ENCODE measurements at regions not wholly inside any gene's neighbourhood (a gene's known extent, or its start where the extent isn't known, plus 50 kb on each side); places are given as distances from the start of the nearest gene placed in this dataset.

DNA sequence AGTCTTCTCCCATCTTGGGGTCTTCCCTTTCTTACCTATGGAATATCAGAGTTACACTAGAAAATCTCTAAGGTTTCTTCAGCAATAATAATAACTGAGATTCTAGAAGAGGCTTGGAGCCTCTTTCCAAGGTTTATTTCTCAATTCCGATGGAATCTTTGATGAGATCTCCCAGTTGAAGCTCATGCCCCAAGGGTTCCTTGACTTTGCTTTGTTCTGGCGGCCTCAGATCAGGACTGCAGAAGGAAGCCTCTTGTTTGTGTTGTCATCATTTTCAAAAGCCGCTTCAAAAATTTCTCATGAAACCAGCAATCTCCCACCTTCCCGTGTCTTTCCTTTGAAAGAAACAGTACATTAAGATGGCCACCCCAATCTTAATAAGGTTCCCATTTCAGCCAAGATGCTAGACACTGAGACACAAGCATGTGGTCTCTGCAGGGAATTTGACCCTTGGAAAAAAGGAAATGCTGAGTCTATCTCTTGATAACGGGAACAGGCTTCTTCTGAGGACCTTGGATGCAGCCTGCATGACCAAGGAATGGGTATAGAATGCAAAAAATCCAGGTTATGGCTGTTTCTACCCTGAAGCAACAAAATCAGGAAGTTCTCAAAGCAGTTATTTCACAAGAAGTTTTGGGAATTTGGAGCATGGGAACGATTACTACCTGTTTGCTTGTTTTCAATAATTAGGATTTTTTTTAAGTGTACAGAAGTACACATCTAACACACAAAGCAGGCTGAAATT lies 141.6 kb downstream of the CD24 start:
- TF ChIP-seq CEBPB (IDR thresholded peaks at IDR 0.05; ENCODE audit: low read depth) (no peak), POLR2AphosphoS5 (IDR thresholded peaks at IDR 0.05; ENCODE audit: low read depth, low read length) (no peak), CTCF (IDR thresholded peaks at IDR 0.05 in 2 of 3, conservative IDR thresholded peaks at IDR 0.05 in 1 of 3; ENCODE audit: borderline replicate concordance in 1 of 3, insufficient read depth in 1 of 3, low read depth in 2 of 3, low read length in 2 of 3) (no peak), ZFX (IDR thresholded peaks at IDR 0.05) (no peak)
